GM19468 (cell line): ENCODE measurements at regions not wholly inside any gene's neighbourhood (a gene's known extent, or its start where the extent isn't known, plus 50 kb on each side); places are given as distances from the start of the nearest gene placed in this dataset.

Experiments used
- ATAC-seq: cut with Tn5 transposase; IDR thresholded peaks from one replicate; pipeline ENCODE4 v1.9.1; 2021; ENCODE audit warnings: mild to moderate bottlenecking, moderate library complexity, moderate number of reproducible peaks; ENCODE audit not compliant: unreplicated experiment; ENCODE audit errors: extremely low read depth

DNA sequence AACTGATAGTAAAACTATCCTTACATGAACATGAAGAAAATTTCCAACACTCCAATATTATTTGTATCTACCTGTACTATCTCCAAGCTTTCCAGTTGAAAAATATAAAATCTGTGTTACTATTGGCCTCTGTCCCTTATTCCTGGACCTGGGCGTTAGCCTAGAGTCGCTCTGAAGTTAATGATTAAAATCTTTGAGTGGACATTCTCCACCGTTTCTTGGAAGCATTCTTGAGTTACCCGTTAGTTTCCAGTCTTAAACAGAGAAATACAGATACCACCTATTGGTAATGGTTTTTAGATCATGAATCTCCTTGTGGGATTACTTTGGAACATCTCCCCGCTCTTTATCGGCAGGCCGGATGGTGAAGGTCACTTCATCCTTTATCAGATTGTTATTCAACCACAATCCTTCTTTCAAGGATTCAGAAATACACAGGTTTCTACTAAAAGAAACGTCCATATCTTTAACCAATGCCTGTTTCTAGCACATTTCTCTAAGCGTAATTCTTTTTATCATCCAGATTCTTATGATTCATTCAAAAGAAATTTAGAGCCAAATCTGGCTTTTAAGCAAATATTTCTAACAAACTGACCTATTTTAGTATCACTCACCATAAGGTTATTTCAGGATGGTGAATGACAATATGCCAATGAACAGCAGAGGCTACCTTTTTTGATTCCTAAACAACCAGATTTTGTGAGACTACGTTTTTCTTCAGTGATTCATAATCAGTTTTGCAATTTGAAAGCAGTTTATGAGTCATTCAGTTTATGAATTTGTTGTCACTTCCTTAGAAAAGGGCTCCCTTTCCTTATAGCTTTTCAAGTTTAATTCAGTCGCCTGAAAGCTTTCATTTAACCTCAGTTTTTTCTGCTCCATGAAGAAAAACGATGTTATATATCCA lies 70.2 kb upstream of the ERRFI1 start:
- ATAC-seq, result no peak

DNA sequence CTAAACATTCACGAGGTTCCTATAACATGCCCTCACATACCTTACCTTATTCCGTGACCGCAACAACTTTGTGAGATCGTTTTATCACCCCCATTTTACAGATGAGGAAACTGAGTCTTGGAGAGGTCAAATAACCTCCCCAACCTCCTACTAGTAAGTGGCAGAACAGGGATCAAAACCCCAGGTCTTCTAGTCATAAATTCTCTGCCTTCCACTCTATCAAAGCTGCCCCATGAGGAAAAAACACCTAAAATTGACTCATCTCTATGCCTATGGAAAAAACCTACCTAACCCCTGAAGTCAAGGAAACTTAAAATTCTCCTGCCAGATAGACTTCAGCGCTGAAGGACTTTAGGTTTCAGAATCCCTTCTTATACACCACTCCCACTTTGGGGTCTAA lies 69.5 kb upstream of the ERRFI1 start:
- ATAC-seq, result no peak

DNA sequence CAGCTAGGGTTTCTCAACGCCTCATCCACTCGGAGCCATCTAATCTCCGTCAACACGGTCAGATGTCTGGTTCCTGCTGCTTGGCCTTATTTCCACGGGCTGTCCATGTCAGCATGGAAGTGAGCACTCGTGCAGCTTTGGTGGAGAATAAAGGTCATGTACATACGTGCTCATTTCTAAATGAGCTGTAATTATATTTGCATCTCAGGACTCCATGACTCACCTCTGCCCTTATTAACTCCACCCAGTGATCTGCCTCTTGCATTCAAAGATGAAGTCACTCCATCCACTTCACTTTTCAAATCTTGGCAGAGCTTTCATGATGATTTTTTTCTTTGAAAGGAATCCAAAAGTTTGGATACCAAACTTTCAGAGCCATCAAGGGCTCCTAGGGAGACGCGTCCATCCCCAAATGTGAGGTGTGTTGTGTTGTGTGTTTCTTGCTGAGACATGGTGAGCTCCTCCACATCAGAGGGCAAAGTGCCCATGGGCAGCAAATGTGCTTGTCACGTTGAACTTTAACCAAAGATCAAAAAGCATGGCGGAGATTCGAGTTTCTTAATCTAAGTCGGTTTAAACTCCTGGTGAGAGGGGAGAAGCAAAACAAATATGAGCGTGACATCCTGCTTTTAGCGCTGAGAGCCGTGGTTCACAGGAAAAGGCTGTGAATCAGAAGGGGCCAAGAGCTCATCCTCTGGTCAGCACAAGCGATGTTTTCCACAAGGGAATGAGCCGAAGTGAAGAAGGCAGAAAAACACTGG lies 68.6 kb upstream of the ERRFI1 start:
- no peak for ATAC-seq

DNA sequence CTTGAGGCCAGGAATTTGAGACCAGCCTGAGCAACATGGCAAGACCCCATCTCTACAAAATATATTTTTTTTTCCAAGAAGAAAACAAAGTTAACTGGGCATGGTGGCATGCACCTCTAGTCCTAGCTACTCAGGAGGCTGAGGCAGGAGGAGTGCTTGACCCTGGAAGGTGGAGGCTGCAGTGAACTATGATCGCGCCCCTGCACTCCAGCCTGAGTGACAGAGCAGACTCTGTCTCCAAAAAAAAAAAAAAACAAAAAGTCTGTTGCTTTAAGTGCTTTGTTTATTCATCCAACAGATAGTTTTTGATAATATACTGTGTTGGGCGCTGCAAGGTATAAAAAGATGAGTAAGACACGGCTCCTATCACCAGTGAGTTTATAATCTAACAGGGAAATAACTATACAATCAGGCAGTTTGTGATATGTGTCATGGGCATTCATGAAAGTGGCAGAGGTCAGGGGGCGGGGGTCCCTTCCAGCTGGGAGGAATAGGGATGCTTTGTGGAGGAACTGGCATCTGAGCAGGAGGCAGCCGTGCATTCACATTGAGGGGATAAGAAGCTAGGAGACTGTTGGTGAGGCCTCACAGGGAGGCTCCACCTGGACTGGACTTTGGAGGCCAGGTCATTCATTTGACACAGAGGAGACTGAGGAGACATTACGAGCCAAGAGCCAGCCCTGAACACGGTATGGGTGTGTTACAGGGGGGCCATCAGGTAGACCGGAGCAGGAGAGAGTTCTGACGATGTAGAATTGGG lies 67.3 kb upstream of the ERRFI1 start:
- ATAC-seq, result no peak

DNA sequence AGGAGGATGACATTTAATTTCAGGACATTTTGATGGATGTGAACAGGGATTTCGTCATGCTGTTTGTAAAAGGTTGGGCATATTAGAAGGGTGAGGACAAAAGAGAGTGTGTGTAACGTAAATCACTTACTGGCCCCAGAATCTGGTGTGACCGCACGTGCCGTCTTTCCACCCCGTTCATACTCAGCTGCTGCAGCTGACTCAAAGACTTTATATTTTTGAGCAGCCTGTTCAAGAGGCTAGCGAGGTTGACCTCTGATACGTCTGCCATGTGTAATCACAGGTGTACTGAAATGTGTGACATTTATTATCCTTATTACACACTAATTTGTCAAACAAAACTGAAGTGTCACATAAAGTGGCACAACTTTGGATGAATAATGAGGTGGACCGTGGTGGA lies 66.5 kb upstream of the ERRFI1 start:
- ATAC-seq, result no peak

DNA sequence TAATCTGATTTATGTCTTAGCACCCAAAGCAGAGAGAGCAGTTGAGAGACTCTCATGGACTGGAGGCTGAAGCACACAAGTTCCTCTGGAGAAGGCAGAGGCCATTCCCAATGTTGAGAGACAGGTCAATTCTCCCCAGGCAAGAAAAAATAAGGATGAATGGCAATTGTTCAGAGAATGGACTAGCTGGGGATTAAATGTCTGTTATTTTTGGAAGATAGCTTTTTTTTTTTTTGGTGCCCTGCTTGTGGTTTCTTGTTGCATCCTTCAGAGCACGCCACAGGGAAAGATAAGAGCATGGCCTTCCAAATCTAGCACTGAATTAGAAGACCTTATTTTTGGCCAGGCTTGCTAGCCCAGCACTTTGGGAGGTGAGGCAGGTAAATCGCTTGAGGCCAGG lies 65.6 kb upstream of the ERRFI1 start:
- no peak for ATAC-seq

DNA sequence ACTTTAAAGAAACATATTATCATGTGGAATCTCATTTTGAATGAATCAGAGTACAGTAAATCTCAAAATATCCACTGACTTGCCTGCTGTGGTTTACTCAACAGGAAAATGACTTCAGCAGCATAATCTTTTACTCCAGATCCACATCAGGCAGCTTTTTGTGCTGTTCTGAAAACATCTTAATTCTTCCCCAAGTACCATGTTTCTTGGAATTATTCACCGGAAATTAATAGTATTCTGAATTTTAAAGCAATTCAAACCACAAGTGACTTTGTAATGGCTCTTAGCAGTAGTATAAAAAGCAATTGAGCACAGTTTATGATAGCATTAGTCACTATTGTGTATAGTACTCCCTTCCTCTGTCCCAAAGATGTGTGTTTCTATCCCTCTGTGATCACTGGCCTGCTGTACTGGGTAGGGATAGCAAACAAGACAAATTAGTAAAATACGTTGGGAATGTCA lies 64.2 kb upstream of the ERRFI1 start:
- no peak for ATAC-seq

DNA sequence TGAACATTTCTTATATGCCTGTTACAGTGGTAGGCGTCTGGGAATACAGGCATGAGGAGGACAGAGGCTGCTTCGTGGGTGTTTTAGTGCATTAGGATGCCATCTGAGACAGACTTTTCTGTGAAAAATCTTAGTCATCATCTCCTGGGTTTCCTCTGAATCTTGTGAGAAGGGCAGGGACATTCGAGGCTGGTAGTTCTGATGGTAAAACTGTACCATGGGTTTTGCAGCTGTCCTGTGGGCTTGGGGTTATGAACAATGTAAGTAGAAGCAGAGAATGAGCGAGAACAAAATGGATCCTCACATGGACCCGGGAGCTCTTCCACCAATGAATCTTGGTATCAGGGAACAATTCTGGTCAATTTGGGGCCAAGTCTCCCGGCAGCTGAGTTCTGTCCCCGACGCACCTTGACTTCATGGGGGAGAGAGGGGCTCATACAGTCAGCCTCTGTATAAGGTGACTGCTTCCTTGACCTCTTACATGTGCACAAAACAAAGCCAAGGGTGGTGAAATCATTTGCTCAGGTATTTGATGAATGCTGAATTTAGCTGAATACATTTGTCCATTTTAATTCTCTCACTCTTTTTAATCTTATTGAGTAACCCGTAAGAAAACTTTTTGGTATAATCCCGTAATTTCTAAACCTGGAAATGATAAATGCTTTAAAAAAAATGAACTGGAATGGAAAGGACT lies 63.6 kb upstream of the ERRFI1 start:
- no peak for ATAC-seq

DNA sequence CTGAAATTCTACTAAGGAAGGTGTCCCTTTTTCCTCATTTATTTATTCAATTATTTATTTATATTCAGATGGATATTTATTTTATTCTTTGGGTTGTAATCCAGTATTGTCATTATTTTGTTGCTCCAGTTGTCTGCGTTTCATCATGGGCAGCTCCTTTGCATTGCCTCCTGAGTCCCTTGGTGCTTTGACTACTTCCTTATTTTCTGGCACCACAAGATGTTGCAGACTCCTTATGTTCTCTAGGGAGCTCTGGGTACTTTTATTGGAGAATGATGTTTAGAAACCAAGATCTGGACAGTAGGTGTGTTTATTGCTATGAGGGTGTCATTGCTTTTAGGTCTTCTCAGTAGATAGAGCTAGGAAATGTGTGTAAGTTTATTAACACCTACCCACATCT lies 59.9 kb upstream of the ERRFI1 start:
- no peak for ATAC-seq

DNA sequence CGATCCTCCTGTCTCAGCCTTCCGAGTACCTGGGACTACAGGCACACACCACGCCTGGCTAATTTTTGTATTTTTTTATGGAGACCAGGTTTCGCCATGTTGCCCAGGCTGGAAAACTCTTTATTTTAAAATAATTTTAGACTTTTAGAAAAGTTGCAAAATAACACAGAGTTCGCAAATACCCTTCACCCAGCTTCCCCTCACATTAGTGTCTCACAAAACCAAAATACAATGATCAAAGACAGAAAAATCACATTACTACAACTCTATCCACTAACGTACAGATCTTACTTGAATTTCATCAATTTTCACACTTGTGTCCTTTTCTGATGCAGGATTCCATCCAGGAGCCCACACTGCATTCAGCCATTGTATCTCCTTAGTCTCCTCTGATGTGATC lies 58.8 kb upstream of the ERRFI1 start:
- ATAC-seq, result no peak

DNA sequence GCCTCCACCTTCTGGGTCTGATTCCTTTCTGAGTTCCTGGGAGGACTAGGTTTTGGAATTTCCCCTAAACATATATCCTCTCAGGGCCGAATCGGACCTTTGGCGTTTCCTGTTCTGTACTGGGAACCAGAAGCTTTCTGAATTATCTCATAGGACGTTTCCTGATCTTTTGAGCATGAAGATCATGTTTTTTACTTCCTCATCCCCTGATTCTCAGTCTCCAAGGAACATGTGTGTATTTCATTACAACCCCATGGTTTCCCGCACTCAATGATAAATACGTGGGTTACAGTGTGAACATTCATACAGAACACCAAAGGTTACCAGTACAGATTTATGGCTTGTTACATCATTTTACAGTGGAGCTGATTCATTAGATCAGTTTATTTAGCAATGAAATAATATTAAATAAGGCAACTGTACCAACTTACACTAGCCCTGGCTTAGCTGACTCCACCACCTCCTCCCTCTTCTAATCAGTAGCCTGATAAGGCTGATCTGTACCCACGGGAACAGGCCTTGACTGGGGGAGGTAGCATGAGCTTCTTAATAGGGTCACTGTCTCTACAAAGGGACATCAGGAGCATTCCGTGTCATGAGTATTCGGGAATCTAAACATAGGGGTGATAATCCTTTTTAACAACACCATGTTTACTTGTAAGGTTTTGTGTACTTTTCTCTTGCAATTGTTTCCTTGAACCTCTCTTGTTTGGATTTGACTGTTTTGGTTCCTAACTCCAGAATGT lies 57.8 kb upstream of the ERRFI1 start:
- ATAC-seq, result no peak

DNA sequence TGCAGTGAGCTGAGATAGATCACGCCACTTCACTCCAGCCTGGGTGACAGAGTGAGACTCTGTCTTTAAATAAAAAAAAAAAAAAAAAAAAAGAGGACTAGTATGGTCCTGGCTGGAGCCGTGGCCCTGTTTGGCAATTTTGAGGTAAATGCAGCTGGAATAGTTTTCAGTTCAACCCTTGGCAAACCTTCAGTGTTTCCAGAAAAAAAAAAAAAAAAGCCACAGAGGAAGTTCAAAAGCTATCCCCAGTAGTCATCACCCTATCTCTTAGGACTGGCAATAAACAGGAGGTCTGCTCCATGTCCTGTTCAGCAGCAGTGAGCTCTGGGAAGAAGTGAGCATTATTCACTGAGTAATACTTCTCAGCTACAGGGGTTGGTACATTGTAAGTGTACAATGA lies 56.8 kb upstream of the ERRFI1 start:
- no peak for ATAC-seq

DNA sequence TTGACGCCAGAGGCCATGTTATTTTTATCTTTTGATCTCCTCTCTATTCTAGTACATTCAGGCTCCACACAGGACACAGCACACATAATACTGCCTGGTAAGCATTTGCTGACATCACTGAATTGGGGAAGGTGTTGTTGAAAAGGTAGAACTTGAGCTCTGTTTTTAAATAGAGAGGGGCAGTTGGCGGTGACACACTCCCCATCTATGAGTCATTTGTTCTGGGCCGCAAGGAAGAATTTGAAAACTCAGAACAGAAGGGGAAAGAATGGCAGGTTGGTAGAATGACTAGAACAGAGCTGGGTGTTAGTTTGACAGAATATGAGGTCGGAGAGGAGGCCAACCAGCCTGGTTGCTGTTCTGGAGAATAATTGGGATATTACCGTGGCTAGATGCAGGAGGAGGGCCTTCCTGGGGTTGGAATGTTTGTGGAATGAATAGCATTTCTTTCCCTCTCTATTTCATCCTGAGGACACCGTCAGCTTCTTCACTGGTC lies 52.1 kb upstream of the ERRFI1 start:
- ATAC-seq, result no peak

DNA sequence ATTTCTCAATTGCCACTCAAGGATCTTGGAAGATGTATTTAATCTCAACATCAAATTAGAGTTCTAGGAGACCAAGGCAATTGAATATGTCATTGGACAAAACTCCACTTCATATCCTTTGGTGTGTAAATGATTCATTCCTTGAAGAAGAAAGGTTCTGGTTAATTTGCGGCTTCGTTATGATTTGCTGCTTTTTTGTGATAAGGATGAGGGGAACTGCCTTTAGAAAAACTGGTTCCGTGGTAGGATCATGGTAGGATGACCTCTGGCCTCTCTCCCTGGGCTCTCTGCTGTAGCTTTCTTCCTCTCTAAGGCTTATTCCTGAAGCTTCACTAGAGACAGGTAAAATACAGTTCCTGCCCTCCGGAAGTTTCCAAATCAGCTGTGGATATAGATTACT lies 51.5 kb upstream of the ERRFI1 start:
- ATAC-seq, result no peak

DNA sequence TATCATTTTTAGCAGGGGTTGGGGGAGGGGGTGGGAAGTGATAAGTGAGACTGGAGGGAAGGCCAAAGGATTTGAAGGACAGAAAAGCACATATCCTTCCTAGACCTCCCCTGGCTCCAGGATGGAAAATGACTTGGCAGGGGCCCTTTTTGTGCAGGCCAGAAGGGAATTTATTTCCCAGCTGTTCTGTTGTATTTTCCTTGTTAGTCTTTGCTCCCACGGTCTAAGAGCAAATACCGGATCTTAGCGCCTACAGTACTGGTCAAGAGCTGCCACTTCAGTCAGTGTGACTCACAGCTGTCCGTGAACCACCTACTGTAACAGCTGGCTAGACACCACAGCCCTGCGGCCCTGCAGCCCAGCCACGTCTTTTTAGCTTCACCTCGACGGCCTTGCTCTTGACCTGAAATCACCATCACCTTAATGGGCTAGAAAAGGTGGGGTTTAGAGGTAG lies 51.0 kb upstream of the ERRFI1 start:
- ATAC-seq, result no peak

DNA sequence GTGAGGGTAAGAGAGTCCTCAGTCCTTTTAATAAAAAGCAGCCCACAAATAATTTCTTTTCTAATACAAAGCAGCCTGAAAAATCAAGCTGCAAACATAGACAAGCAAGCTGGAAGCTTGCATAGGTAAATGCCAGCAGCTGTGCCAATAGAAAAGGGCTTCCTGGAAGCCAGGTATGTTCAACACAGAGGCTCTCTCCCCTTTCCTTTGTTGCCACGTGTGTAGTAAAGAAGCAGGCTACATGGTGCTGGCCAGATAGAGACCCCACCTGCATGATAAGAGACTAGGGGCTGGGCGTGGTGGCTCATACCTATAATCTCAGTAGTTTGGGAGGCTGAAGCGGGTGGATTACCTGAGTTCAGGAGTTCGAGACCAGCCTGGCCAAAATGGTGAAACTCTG lies 50.1 kb upstream of the ERRFI1 start:
- no peak for ATAC-seq
